NT2/D1 (cell line): ENCODE measurements at regions not wholly inside any gene's neighbourhood (a gene's known extent, or its start where the extent isn't known, plus 50 kb on each side); places are given as distances from the start of the nearest gene placed in this dataset.

ENCODE experiments used
- SUZ12 ChIP-seq: IDR thresholded peaks from 2 replicates; pipeline ENCODE4 v1.6.1; 2011; ENCODE audit not compliant: insufficient read length, insufficient read depth; ENCODE audit errors: extremely low read depth
- ZNF274 ChIP-seq: IDR thresholded peaks from 2 replicates; pipeline ENCODE4 v1.6.1; 2011; ENCODE audit warnings: mild to moderate bottlenecking, low read depth, low read length

DNA sequence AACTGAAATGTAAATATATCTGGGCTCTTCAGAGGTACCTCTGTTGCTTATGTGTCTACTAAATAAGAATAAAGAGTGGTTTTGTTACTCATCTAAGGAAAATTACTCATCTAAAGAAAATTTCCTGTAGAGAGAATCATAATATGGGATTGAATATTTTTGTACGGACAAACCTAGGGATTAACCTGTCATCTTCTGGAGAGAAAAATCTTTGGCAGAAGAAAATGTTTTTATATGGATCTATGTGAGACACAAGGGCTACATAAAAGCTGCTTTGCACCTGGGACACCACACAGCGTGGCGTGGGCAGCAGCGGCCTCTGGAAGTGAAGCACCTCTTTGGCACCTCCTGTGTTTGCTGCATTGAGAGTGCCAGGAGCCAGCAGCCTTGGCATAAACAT, 242.9 kb upstream of the DACH1 start:
- no peak for TF ChIP-seq SUZ12
- TF ChIP-seq ZNF274 = no peak
